ENCODE measurements at regions not wholly inside any gene's neighbourhood (a gene's known extent, or its start where the extent isn't known, plus 50 kb on each side); places are given as distances from the start of the nearest gene placed in this dataset.

DNA sequence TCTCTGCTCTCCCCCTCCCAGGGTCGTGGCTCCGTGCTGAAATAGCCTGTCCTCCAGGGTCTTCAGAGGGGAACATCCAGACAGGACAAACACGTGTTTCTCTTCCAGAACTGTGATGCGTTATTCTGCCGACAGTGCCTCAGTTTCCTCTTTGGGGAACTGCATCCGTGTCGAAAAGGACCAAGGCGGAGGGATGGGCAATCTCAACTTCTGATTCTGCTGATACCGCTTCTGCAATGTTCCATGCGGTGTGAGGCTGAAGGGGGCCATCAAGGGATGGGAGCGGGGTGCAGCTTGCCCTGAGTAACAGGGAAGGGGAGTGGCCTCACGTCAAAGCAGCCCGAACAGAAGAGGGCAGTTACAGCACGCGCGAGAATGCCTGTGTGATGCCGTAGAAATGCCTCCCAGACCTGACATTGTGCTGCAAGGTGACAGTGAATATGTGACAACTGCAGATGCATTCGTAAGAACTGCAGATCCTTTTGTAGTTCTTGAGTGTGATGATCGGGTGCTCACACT, 275.7 kb downstream of the SHQ1 start:
- peaks cover 0 to 3% (median 0%) of the 10 kb centered on the region in 4 donors for H3K9me3 ChIP-seq (ENCODE audit: control insufficient read depth in 4 of 4, insufficient read depth in 3 of 4, low read length in 3 of 4)
- H3K4me3 ChIP-seq = no peak overlapping the region
- H3K27me3 ChIP-seq (ENCODE audit: control insufficient read depth in 3 of 3, insufficient read depth in 3 of 3, low read length in 2 of 3) = no peaks in the 10 kb centered on the region
- no peak overlapping the region for H3K9ac ChIP-seq (ENCODE audit: insufficient read depth in 1 of 2, low read length in 2 of 2)
- DNase-seq (no peak), ATAC-seq (ENCODE audit: insufficient read depth, low FRiP score) (no peak)
- TF ChIP-seq, protein P1, sequence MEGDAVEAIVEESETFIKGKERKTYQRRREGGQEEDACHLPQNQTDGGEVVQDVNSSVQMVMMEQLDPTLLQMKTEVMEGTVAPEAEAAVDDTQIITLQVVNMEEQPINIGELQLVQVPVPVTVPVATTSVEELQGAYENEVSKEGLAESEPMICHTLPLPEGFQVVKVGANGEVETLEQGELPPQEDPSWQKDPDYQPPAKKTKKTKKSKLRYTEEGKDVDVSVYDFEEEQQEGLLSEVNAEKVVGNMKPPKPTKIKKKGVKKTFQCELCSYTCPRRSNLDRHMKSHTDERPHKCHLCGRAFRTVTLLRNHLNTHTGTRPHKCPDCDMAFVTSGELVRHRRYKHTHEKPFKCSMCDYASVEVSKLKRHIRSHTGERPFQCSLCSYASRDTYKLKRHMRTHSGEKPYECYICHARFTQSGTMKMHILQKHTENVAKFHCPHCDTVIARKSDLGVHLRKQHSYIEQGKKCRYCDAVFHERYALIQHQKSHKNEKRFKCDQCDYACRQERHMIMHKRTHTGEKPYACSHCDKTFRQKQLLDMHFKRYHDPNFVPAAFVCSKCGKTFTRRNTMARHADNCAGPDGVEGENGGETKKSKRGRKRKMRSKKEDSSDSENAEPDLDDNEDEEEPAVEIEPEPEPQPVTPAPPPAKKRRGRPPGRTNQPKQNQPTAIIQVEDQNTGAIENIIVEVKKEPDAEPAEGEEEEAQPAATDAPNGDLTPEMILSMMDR (IDR thresholded peaks at IDR 0.05; ENCODE audit: control extremely low read depth, extremely low read depth) = no peak
- 86 to 89% methylated on average over 19 of the region's 19 CpGs for WGBS, 2 donors
- H3K4me1 ChIP-seq (ENCODE audit: control insufficient read depth in 5 of 5, insufficient read depth in 5 of 5, low read length in 5 of 5) = peaks cover 0 to 3% (median 0%) of the 10 kb centered on the region in 5 donors
- no peaks in the 10 kb centered on the region for H3K36me3 ChIP-seq (ENCODE audit: control insufficient read depth in 4 of 4, insufficient read depth in 4 of 4, low read length in 4 of 4)
- H3K27ac ChIP-seq (ENCODE audit: low read depth in 1 of 2, low read length in 1 of 2) = no peak overlapping the region

DNA sequence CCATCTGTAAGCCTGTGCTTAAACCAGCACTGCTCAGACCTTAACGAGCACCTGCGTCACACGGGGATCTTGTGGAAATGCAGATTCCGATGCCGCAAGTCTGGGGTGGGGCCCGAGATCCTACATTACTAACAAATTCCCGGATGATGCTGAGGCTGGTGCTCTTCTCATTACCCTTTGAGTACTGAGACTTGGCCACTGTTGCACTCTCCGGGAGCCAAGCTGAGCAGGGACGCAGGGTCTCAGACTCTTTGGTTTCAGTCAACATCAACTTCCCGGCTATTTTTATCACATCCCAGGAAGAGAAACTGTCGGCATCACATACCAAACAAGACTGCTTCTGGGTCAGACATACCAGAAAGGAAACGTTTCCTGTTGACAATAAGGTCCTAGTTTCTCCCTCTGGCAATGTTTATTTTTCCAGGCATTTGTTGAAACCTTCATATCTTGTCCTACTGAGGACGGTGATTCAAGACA, 276.6 kb downstream of the SHQ1 start:
- Histone ChIP-seq H3K9me3 (ENCODE audit: control insufficient read depth in 4 of 4, insufficient read depth in 3 of 4, low read length in 3 of 4) (peaks cover 0 to 4% (median 0%) of the 10 kb centered on the region in 4 donors), H3K36me3 (ENCODE audit: control insufficient read depth in 4 of 4, insufficient read depth in 4 of 4, low read length in 4 of 4) (no peaks in the 10 kb centered on the region), H3K4me3 (no peak overlapping the region), H3K4me1 (ENCODE audit: control insufficient read depth in 5 of 5, insufficient read depth in 5 of 5, low read length in 5 of 5) (peaks cover 0 to 3% (median 0%) of the 10 kb centered on the region in 5 donors), H3K27ac (ENCODE audit: low read depth in 1 of 2, low read length in 1 of 2) (no peak overlapping the region), H3K27me3 (ENCODE audit: control insufficient read depth in 3 of 3, insufficient read depth in 3 of 3, low read length in 2 of 3) (no peaks in the 10 kb centered on the region), H3K9ac (ENCODE audit: insufficient read depth in 1 of 2, low read length in 2 of 2) (no peak overlapping the region)
- DNase-seq (peak in 1 of 3 donors; percentile 47), ATAC-seq (ENCODE audit: insufficient read depth, low FRiP score) (no peak)
- TF ChIP-seq, protein P1 (IDR thresholded peaks at IDR 0.05; ENCODE audit: control extremely low read depth, extremely low read depth) = no peak
- 67 to 79% methylated on average over 13 of the region's 13 CpGs for WGBS, 2 donors

DNA sequence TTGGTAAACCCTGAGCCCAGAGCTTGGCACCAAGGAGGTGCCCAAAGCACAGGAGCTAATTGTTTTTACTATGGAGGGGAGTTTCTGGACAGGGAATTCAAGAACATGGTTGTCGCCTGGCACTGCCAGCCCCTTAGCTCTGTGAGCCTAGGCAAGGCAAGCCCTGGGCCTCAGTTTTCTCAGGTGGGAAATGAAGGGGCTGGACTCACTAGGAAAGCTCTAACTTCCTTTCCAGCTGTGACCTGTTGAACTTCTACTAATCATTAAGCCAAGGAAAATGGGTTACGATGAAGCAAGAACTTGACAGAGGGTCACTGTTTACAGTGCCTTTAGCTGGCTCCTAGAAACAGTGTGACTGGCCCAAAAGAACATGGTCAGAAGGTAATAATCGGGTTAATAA, 277.2 kb downstream of the SHQ1 start:
- no peak overlapping the region for H3K9ac ChIP-seq (ENCODE audit: insufficient read depth in 1 of 2, low read length in 2 of 2)
- WGBS, 2 donors = 87 to 92% methylated on average over 3 of the region's 3 CpGs
- no peak overlapping the region for H3K27ac ChIP-seq (ENCODE audit: low read depth in 1 of 2, low read length in 1 of 2)
- H3K4me3 ChIP-seq = no peak overlapping the region
- H3K4me1 ChIP-seq (ENCODE audit: control insufficient read depth in 5 of 5, insufficient read depth in 5 of 5, low read length in 5 of 5) = peaks cover 0 to 3% (median 0%) of the 10 kb centered on the region in 5 donors
- no peaks in the 10 kb centered on the region for H3K36me3 ChIP-seq (ENCODE audit: control insufficient read depth in 4 of 4, insufficient read depth in 4 of 4, low read length in 4 of 4)
- DNase-seq (no peak), ATAC-seq (ENCODE audit: insufficient read depth, low FRiP score) (no peak)
- peaks cover 0 to 4% (median 0%) of the 10 kb centered on the region in 4 donors for H3K9me3 ChIP-seq (ENCODE audit: control insufficient read depth in 4 of 4, insufficient read depth in 3 of 4, low read length in 3 of 4)
- no peaks in the 10 kb centered on the region for H3K27me3 ChIP-seq (ENCODE audit: control insufficient read depth in 3 of 3, insufficient read depth in 3 of 3, low read length in 2 of 3)
- TF ChIP-seq, protein P1 (IDR thresholded peaks at IDR 0.05; ENCODE audit: control extremely low read depth, extremely low read depth) = no peak
